ENCODE measurements at regions not wholly inside any gene's neighbourhood (a gene's known extent, or its start where the extent isn't known, plus 50 kb on each side); places are given as distances from the start of the nearest gene placed in this dataset.

GRCh38 chr2:217127744-217128143 lies 267.9 kb upstream of the TNP1 start:
- DNase-seq: no peak
- Histone ChIP-seq H3K4me3 (no peak overlapping the region), H3K4me1 (no peaks in the 10 kb centered on the region), H3K27me3 (no peaks in the 10 kb centered on the region), H3K27ac (no peak overlapping the region), H3K36me3 (no peaks in the 10 kb centered on the region), H3K9me3 (no peaks in the 10 kb centered on the region)
- 76 to 88% methylated on average over 2 of the region's 2 CpGs for WGBS, 2 donors
- TF ChIP-seq POLR2A (IDR thresholded peaks at IDR 0.05): no peak
- TF ChIP-seq, protein P1, sequence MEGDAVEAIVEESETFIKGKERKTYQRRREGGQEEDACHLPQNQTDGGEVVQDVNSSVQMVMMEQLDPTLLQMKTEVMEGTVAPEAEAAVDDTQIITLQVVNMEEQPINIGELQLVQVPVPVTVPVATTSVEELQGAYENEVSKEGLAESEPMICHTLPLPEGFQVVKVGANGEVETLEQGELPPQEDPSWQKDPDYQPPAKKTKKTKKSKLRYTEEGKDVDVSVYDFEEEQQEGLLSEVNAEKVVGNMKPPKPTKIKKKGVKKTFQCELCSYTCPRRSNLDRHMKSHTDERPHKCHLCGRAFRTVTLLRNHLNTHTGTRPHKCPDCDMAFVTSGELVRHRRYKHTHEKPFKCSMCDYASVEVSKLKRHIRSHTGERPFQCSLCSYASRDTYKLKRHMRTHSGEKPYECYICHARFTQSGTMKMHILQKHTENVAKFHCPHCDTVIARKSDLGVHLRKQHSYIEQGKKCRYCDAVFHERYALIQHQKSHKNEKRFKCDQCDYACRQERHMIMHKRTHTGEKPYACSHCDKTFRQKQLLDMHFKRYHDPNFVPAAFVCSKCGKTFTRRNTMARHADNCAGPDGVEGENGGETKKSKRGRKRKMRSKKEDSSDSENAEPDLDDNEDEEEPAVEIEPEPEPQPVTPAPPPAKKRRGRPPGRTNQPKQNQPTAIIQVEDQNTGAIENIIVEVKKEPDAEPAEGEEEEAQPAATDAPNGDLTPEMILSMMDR (IDR thresholded peaks at IDR 0.05): no peak
- intact Hi-C loops (cut with DNase I): no loop called here

- intact Hi-C loops (cut with DNase I): no loop called here
- Histone ChIP-seq H3K36me3 (no peaks in the 10 kb centered on the region), H3K9me3 (no peaks in the 10 kb centered on the region), H3K27me3 (no peaks in the 10 kb centered on the region), H3K27ac (no peak overlapping the region), H3K4me1 (no peaks in the 10 kb centered on the region), H3K4me3 (no peak overlapping the region)
- no peak for TF ChIP-seq POLR2A (IDR thresholded peaks at IDR 0.05)
- TF ChIP-seq, protein P1 (IDR thresholded peaks at IDR 0.05): no peak
- WGBS, 2 donors: 78 to 83% methylated on average over 2 of the region's 3 CpGs
- no peak for DNase-seq
These were observed 265.1 kb upstream of the TNP1 start for GRCh38 chr2:217125014-217125413.

- Histone ChIP-seq H3K4me1 (no peaks in the 10 kb centered on the region), H3K27ac (no peak overlapping the region), H3K9me3 (no peaks in the 10 kb centered on the region), H3K4me3 (no peak overlapping the region), H3K27me3 (no peaks in the 10 kb centered on the region), H3K36me3 (no peaks in the 10 kb centered on the region)
- 76 to 95% methylated on average over 2 of the region's 2 CpGs for WGBS, 2 donors
- intact Hi-C loops (cut with DNase I): no loop called here
- TF ChIP-seq POLR2A (IDR thresholded peaks at IDR 0.05): no peak
- TF ChIP-seq, protein P1 (IDR thresholded peaks at IDR 0.05): no peak
- no peak for DNase-seq
These were observed 264.2 kb upstream of the TNP1 start for GRCh38 chr2:217124050-217124449.

DNA sequence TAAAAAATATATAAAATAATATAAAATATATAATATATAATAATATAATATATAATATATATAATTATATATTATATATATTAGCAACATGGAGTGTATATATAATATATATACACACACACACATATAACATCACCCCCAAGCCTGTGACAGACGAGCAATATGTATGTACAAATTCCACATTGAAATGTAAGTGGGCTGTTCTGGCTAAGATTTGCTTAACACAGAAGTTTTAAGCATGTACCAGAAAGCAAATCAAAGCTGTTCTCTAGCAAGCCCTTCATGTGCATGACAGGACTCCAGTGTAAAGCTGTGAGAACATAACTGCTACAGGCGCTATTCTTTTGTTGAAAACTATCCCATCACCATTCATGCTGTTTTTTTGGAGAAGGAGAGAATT lies 261.7 kb upstream of the TNP1 start:
- Histone ChIP-seq H3K36me3 (no peaks in the 10 kb centered on the region), H3K27ac (no peak overlapping the region), H3K27me3 (no peaks in the 10 kb centered on the region), H3K4me1 (no peaks in the 10 kb centered on the region), H3K4me3 (no peak overlapping the region), H3K9me3 (no peaks in the 10 kb centered on the region)
- 65 to 95% methylated on average over 2 of the region's 2 CpGs for WGBS, 2 donors
- no peak for DNase-seq
- no peak for TF ChIP-seq POLR2A (IDR thresholded peaks at IDR 0.05)
- TF ChIP-seq, protein P1 (IDR thresholded peaks at IDR 0.05): no peak
- intact Hi-C loops (cut with DNase I): no loop called here

DNA sequence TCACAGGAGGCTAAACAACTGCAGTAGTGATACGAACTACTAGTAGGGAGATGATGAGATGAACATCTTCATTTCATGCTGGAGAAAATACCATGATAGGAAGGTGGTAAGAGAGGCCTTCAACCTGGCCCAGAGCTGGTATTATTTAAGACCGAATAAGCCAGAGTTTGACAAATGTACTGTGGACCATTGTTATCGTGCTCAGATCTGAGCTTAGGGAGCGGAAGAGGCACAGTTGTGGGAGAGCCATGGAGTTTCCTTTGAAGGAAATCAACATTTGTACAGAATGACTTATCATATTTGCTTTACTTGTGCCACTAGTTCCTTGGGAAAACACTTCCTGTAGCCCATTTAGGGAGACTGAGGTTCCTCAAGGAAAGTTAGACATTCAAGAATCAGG lies 260.6 kb upstream of the TNP1 start:
- WGBS, 2 donors: 95 to 96% methylated on average over 4 of the region's 4 CpGs
- Histone ChIP-seq H3K27ac (no peak overlapping the region), H3K9me3 (no peaks in the 10 kb centered on the region), H3K4me3 (no peak overlapping the region), H3K36me3 (no peaks in the 10 kb centered on the region), H3K4me1 (no peaks in the 10 kb centered on the region), H3K27me3 (no peaks in the 10 kb centered on the region)
- TF ChIP-seq POLR2A (IDR thresholded peaks at IDR 0.05): no peak
- TF ChIP-seq, protein P1 (IDR thresholded peaks at IDR 0.05): no peak
- intact Hi-C loops (cut with DNase I): no loop called here
- no peak for DNase-seq
